IPS-15b (cell line): ENCODE measurements at regions not wholly inside any gene's neighbourhood (a gene's known extent, or its start where the extent isn't known, plus 50 kb on each side); places are given as distances from the start of the nearest gene placed in this dataset.

Experiments
- H3K27me3 ChIP-seq: one replicate; pipeline ENCODE4 v1.6.1; 2013; ENCODE audit warnings: low read length; ENCODE audit not compliant: control insufficient read depth, insufficient read depth
- H3K36me3 ChIP-seq: one replicate; pipeline ENCODE4 v1.6.1; 2013; ENCODE audit warnings: low read length; ENCODE audit not compliant: control insufficient read depth, insufficient read depth
- H3K4me1 ChIP-seq: one replicate; pipeline ENCODE4 v1.6.1; 2013; ENCODE audit warnings: mild to moderate bottlenecking, low read length; ENCODE audit not compliant: control insufficient read depth, insufficient read depth
- H3K4me3 ChIP-seq: one replicate; pipeline ENCODE4 v1.5.1; 2013; ENCODE audit warnings: low read depth, low read length
- H3K9ac ChIP-seq: one replicate; pipeline ENCODE4 v1.6.1; 2013; ENCODE audit warnings: low read depth, mild to moderate bottlenecking, low read length
- H3K9me3 ChIP-seq: one replicate; pipeline ENCODE4 v1.6.1; 2013; ENCODE audit warnings: mild to moderate bottlenecking, low read length; ENCODE audit not compliant: control insufficient read depth, insufficient read depth

GRCh38 chr12:114938487-114939210, 254.7 kb upstream of the TBX3 start:
- Histone ChIP-seq H3K4me3 (no peak overlapping the region), H3K9ac (no peak overlapping the region), H3K4me1 (no peaks in the 10 kb centered on the region), H3K9me3 (no peaks in the 10 kb centered on the region), H3K36me3 (no peaks in the 10 kb centered on the region), H3K27me3 (no peaks in the 10 kb centered on the region)

- Histone ChIP-seq H3K9ac (no peak overlapping the region), H3K36me3 (no peaks in the 10 kb centered on the region)
These were observed 252.4 kb upstream of the TBX3 start for GRCh38 chr12:114936148-114937079.

GRCh38 chr12:114935658-114936057, 251.7 kb upstream of the TBX3 start:
- H3K4me1 ChIP-seq, result no peaks in the 10 kb centered on the region
- H3K9ac ChIP-seq, result no peak overlapping the region
- H3K36me3 ChIP-seq, result no peaks in the 10 kb centered on the region
- H3K27me3 ChIP-seq, result no peaks in the 10 kb centered on the region
- H3K9me3 ChIP-seq, result no peaks in the 10 kb centered on the region
- no peak overlapping the region for H3K4me3 ChIP-seq

More at GRCh38 chr12:114936148-114937079, 252.4 kb upstream of the TBX3 start:
- H3K4me1 ChIP-seq, result no peaks in the 10 kb centered on the region
- H3K27me3 ChIP-seq, result no peaks in the 10 kb centered on the region
- H3K9me3 ChIP-seq, result no peaks in the 10 kb centered on the region
- no peak overlapping the region for H3K4me3 ChIP-seq

- Histone ChIP-seq H3K27me3 (no peaks in the 10 kb centered on the region), H3K9me3 (no peaks in the 10 kb centered on the region), H3K36me3 (no peaks in the 10 kb centered on the region), H3K9ac (no peak overlapping the region), H3K4me1 (no peaks in the 10 kb centered on the region), H3K4me3 (no peak overlapping the region)
These were observed 249.6 kb upstream of the TBX3 start for GRCh38 chr12:114933428-114934160.

- no peak overlapping the region for H3K4me3 ChIP-seq
- no peaks in the 10 kb centered on the region for H3K9me3 ChIP-seq
- no peaks in the 10 kb centered on the region for H3K27me3 ChIP-seq
- H3K9ac ChIP-seq, result no peak overlapping the region
- H3K36me3 ChIP-seq, result no peaks in the 10 kb centered on the region
- no peaks in the 10 kb centered on the region for H3K4me1 ChIP-seq
These were observed 248.8 kb upstream of the TBX3 start for GRCh38 chr12:114932806-114933205.

- no peaks in the 10 kb centered on the region for H3K36me3 ChIP-seq
- no peak overlapping the region for H3K9ac ChIP-seq
- no peaks in the 10 kb centered on the region for H3K27me3 ChIP-seq
- H3K9me3 ChIP-seq, result no peaks in the 10 kb centered on the region
- no peaks in the 10 kb centered on the region for H3K4me1 ChIP-seq
- no peak overlapping the region for H3K4me3 ChIP-seq
These were observed 247.1 kb upstream of the TBX3 start for GRCh38 chr12:114931025-114931424.

GRCh38 chr12:114926341-114926740, 242.4 kb upstream of the TBX3 start:
- Histone ChIP-seq H3K9me3 (no peaks in the 10 kb centered on the region), H3K4me3 (no peak overlapping the region), H3K36me3 (no peaks in the 10 kb centered on the region), H3K4me1 (no peaks in the 10 kb centered on the region), H3K9ac (no peak overlapping the region), H3K27me3 (no peaks in the 10 kb centered on the region)

GRCh38 chr12:114924946-114925475, 241.0 kb upstream of the TBX3 start:
- H3K27me3 ChIP-seq, result no peaks in the 10 kb centered on the region
- H3K4me1 ChIP-seq, result no peaks in the 10 kb centered on the region
- H3K9ac ChIP-seq, result no peak overlapping the region
- no peaks in the 10 kb centered on the region for H3K9me3 ChIP-seq
- no peaks in the 10 kb centered on the region for H3K36me3 ChIP-seq
- H3K4me3 ChIP-seq, result no peak overlapping the region

GRCh38 chr12:114921781-114922180, 237.8 kb upstream of the TBX3 start:
- Histone ChIP-seq H3K9ac (no peak overlapping the region), H3K36me3 (no peaks in the 10 kb centered on the region), H3K4me3 (no peak overlapping the region), H3K9me3 (no peaks in the 10 kb centered on the region), H3K27me3 (no peaks in the 10 kb centered on the region), H3K4me1 (no peaks in the 10 kb centered on the region)

GRCh38 chr12:114920771-114921554, 237.0 kb upstream of the TBX3 start:
- H3K27me3 ChIP-seq, result no peaks in the 10 kb centered on the region
- no peaks in the 10 kb centered on the region for H3K9me3 ChIP-seq
- H3K36me3 ChIP-seq, result no peaks in the 10 kb centered on the region
- H3K4me1 ChIP-seq, result no peaks in the 10 kb centered on the region
- H3K9ac ChIP-seq, result no peak overlapping the region
- no peak overlapping the region for H3K4me3 ChIP-seq

- Histone ChIP-seq H3K4me3 (no peak overlapping the region), H3K9ac (no peak overlapping the region), H3K27me3 (no peaks in the 10 kb centered on the region), H3K4me1 (no peaks in the 10 kb centered on the region), H3K36me3 (no peaks in the 10 kb centered on the region), H3K9me3 (no peaks in the 10 kb centered on the region)
These were observed 235.5 kb upstream of the TBX3 start for GRCh38 chr12:114919479-114919878.
